HCT116 (cell line): ENCODE measurements at regions not wholly inside any gene's neighbourhood (a gene's known extent, or its start where the extent isn't known, plus 50 kb on each side); places are given as distances from the start of the nearest gene placed in this dataset.

ENCODE experiments used
- ATAC-seq: fragments of 200-7000 bp; cut with Tn5 transposase; 2 replicates; pipeline ENCODE4 v1.9.1; 2020; ENCODE audit warnings: mild to moderate bottlenecking, moderate library complexity
- BruUV-seq: library from RNA; stranded (reverse); fragments of 400-500 nt; replicated peaks from 2 replicates; lab custom pipeline; 2021; lab: Mats Ljungman, UMichigan
- CTCF ChIA-PET: fragments of 300-600 bp; sonication (Branson Sonifier 250); formaldehyde crosslinking; loops from one replicate; lab custom pipeline; 2021; ENCODE audit warnings: antibody characterized with exemption; lab: Charles Lee
- POLR2A ChIA-PET: fragments of 300-600, 350-600 bp; sonication (Branson Sonifier 250); formaldehyde crosslinking; loops from one replicate; lab custom pipeline; 2021; ENCODE audit warnings: antibody characterized with exemption; lab: Charles Lee
- RAD21 ChIA-PET, 2 experiments: fragments of 300-600 bp; sonication (Branson Sonifier 250); formaldehyde crosslinking; loops; one replicate each; lab custom pipeline; 2023; ENCODE audit warnings: low total read pairs in 2 of 2; ENCODE audit not compliant: uncharacterized antibody in 2 of 2, unreplicated experiment in 2 of 2, low non-redundant PET in 1 of 2; lab: Charles Lee
- DNase-seq: peaks from one replicate; pipeline ENCODE4 v3.0.0-alpha.2; 2010; ENCODE audit warnings: low read depth, low spot score
- H2AFZ ChIP-seq: fragments of 200-600 bp; shearing (Covaris generic), sonication (generic); 2 replicates; pipeline ENCODE4 v1.6.1; 2017; ENCODE audit warnings: low read depth, mixed run types, mixed read lengths, antibody characterized with exemption, low read length; ENCODE audit not compliant: poor library complexity, severe bottlenecking
- H3K27ac ChIP-seq: 2 replicates; pipeline ENCODE4 v1.5.1; 2012; ENCODE audit warnings: low read depth, low read length
- H3K27me3 ChIP-seq: fragments of 200-600 bp; sonication (generic); 2 replicates; pipeline ENCODE4 v1.6.1; 2016; ENCODE audit warnings: mixed run types, low read length, mixed read lengths; ENCODE audit not compliant: insufficient read depth
- H3K36me3 ChIP-seq, 2 experiments: fragments of 200-500 bp in 1 of 2; fragments of 200-600 bp in 1 of 2; sonication (Bioruptor generic) in 1 of 2; sonication (generic) in 1 of 2; 2 replicates each; pipeline versions ENCODE4 v1.5.1 to v1.6.1; 2014 to 2016; ENCODE audit warnings: low read length in 2 of 2, inconsistent platforms in 1 of 2, mixed read lengths in 1 of 2, mixed run types in 1 of 2; ENCODE audit not compliant: insufficient read depth in 2 of 2, control insufficient read depth in 1 of 2
- H3K4me1 ChIP-seq, 2 experiments: fragments of 200-600 bp in 1 of 2; sonication (generic) in 1 of 2; 2 replicates each; pipeline versions ENCODE4 v1.5.1 to v1.6.1; 2012 to 2017; ENCODE audit warnings: low read length in 2 of 2, inconsistent platforms in 1 of 2, mild to moderate bottlenecking in 1 of 2, mixed read lengths in 1 of 2, mixed run types in 1 of 2, moderate library complexity in 1 of 2; ENCODE audit not compliant: insufficient read depth in 2 of 2, control insufficient read depth in 1 of 2
- H3K4me2 ChIP-seq: fragments of 200-600 bp; sonication (generic); 2 replicates; pipeline ENCODE4 v1.6.1; 2017; ENCODE audit warnings: mixed run types, low read length, mixed read lengths
- H3K4me3 ChIP-seq, 2 experiments: fragments of 200-600 bp in 1 of 2; sonication (generic) in 1 of 2; replicated peaks in 1 of 2; 2 replicates each; pipeline ENCODE4 v1.5.1; 2011 to 2016; ENCODE audit warnings: low read length in 2 of 2, control low read depth in 1 of 2, low read depth in 1 of 2, mild to moderate bottlenecking in 1 of 2, mixed read lengths in 1 of 2, mixed run types in 1 of 2
- H3K79me2 ChIP-seq: fragments of 200-600 bp; sonication (generic); 2 replicates; pipeline ENCODE4 v1.6.1; 2017; ENCODE audit warnings: mild to moderate bottlenecking, mixed run types, low read length, moderate library complexity, mixed read lengths; ENCODE audit not compliant: insufficient read depth
- H3K9ac ChIP-seq: fragments of 200-600 bp; sonication (generic); 2 replicates; pipeline ENCODE4 v1.6.1; 2016; ENCODE audit warnings: low read length, mixed read lengths
- H3K9me2 ChIP-seq: fragments of 200-600 bp; sonication (generic), shearing (Covaris generic); 2 replicates; pipeline ENCODE4 v1.6.1; 2017; ENCODE audit warnings: mixed run types, mild to moderate bottlenecking, moderate library complexity; ENCODE audit not compliant: insufficient read depth
- H3K9me3 ChIP-seq, 2 experiments: fragments of 200-500 bp in 1 of 2; fragments of 200-600 bp in 1 of 2; sonication (Bioruptor generic) in 1 of 2; sonication (generic) in 1 of 2; 2 replicates each; pipeline ENCODE4 v1.6.1; 2014 to 2017; ENCODE audit warnings: low read length in 2 of 2, mixed read lengths in 2 of 2, inconsistent platforms in 1 of 2, low read depth in 1 of 2, mild to moderate bottlenecking in 1 of 2, mixed run types in 1 of 2, moderate library complexity in 1 of 2; ENCODE audit not compliant: control insufficient read depth in 1 of 2, insufficient read depth in 1 of 2
- H4K20me1 ChIP-seq: fragments of 200-600 bp; sonication (generic), shearing (Covaris generic); 2 replicates; pipeline ENCODE4 v1.6.1; 2017; ENCODE audit warnings: mixed run types, mild to moderate bottlenecking, moderate library complexity; ENCODE audit not compliant: insufficient read depth
- CEBPB ChIP-seq: IDR thresholded peaks from 2 replicates; pipeline ENCODE4 v1.6.1; 2012; ENCODE audit warnings: low read depth
- EGR1 ChIP-seq: IDR thresholded peaks from 2 replicates; pipeline ENCODE4 v1.6.1; 2012; ENCODE audit warnings: low read depth
- ELF1 ChIP-seq: IDR thresholded peaks from 2 replicates; pipeline ENCODE4 v1.6.1; 2012; ENCODE audit warnings: low read depth, borderline replicate concordance
- EZH2 ChIP-seq: fragments of 200-600 bp; sonication (generic); IDR thresholded peaks from 2 replicates; pipeline ENCODE4 v1.6.1; 2017; ENCODE audit warnings: antibody characterized with exemption, mixed run types
- EZH2phosphoT487 ChIP-seq: fragments of 200-600 bp; IDR thresholded peaks from 2 replicates; pipeline ENCODE4 v1.6.1; 2018; ENCODE audit warnings: antibody characterized with exemption, borderline replicate concordance
- JUND ChIP-seq: IDR thresholded peaks from 2 replicates; pipeline ENCODE4 v1.6.1; 2012
- POLR2A ChIP-seq: IDR thresholded peaks from 2 replicates; pipeline ENCODE4 v1.7.0; 2011; ENCODE audit warnings: borderline replicate concordance; ENCODE audit not compliant: insufficient read depth, insufficient read length; ENCODE audit errors: extremely low read depth
- POLR2AphosphoS5 ChIP-seq: IDR thresholded peaks from 2 replicates; pipeline ENCODE4 v1.6.1; 2011; ENCODE audit warnings: mild to moderate bottlenecking, low read depth, low read length, moderate library complexity
- SIN3A ChIP-seq: IDR thresholded peaks from 2 replicates; pipeline ENCODE4 v1.6.1; 2012; ENCODE audit warnings: low read depth
- SRF ChIP-seq: IDR thresholded peaks from 2 replicates; pipeline ENCODE4 v1.6.1; 2012; ENCODE audit warnings: low read depth
- YY1 ChIP-seq: IDR thresholded peaks from 2 replicates; pipeline ENCODE4 v1.6.1; 2011; ENCODE audit warnings: low read length, low read depth, moderate library complexity, mild to moderate bottlenecking; ENCODE audit not compliant: insufficient replicate concordance; ENCODE audit errors: extremely low read depth
- ZFX ChIP-seq: fragments of 450-650 bp; IDR thresholded peaks from 2 replicates; pipeline ENCODE4 v1.6.1; 2017
- ZNF274 ChIP-seq: fragments of 200-500 bp; sonication (Bioruptor generic); IDR thresholded peaks from 2 replicates; pipeline ENCODE4 v1.6.1; 2014; ENCODE audit warnings: mild to moderate bottlenecking, low read depth, low read length, inconsistent platforms
- intact Hi-C: fragments of 100-400 bp; cut with micrococcal nuclease; formaldehyde crosslinking; loops from 2 replicates; pipeline ENCODE4 v1.10.0; 2022
- TF ChIP-seq, protein P1 (sequence below): IDR thresholded peaks from 2 replicates; pipeline ENCODE4 v1.6.1; 2012
- TF ChIP-seq, protein P2 (sequence below): IDR thresholded peaks from 2 replicates; pipeline ENCODE4 v1.6.1; 2011; ENCODE audit warnings: mild to moderate bottlenecking, low read length, moderate library complexity; ENCODE audit not compliant: insufficient replicate concordance; ENCODE audit errors: extremely low read depth
- TF ChIP-seq, protein P3 (sequence below): IDR thresholded peaks from 2 replicates; pipeline ENCODE4 v1.6.1; 2012
- TF ChIP-seq, protein P4 (sequence below): IDR thresholded peaks from 2 replicates; pipeline ENCODE4 v1.6.1; 2012; ENCODE audit warnings: low read depth

DNA sequence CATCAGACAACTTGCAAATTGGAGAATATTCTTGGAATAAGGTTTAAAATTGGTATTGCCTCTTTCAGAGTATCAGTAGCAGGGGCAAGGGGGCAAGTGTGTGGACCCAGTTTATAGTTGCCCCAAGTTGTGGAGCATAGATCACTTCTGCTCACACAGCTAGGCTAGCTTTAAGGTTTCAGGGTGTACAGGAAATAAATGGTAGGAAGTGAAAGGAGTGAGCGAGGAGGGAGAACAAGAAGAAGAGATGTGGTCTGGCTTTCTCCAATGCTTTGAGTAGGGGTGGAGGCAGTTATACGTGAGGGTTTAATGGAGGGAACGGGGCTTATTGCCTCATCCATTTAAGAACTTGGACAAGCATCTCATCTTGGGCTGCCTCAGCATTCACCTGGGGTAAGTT, 290.0 kb upstream of the CFAP20DC start:
- ChIA-PET POLR2A (no interaction called here), CTCF (no interaction called here)
- no TSS peak for BruUV-seq

DNA sequence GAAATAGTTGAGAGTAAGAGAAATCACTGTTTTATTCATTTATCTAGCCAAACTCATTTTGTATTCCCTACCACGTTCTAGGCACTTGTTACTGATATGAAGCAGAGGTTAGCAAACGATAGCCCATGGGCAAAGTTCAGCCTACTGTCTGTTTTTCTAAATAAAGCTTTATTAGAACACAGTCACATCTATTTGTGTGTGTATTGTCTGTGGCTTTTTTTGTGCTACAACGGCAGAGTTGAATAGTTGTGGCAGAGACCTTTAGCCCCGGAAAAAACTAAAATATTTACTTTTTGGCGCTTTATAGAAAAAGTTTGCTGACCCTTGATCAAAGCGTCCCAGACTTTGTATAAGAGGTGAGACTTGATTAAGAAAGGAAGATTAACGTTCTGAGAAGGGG, 289.1 kb upstream of the CFAP20DC start:
- intact Hi-C loops, result no loop called here
- Histone ChIP-seq H3K9ac (no peak overlapping the region), H3K27me3 (peaks cover 36% of the 10 kb centered on the region), H2AFZ (no peak overlapping the region), H3K9me2 (no peaks in the 10 kb centered on the region), H4K20me1 (no peaks in the 10 kb centered on the region), H3K4me3 (no peak overlapping the region), H3K4me1 (no peaks in the 10 kb centered on the region), H3K27ac (no peak overlapping the region), H3K4me2 (no peak overlapping the region), H3K79me2 (no peaks in the 10 kb centered on the region), H3K36me3 (no peaks in the 10 kb centered on the region), H3K9me3 (no peaks in the 10 kb centered on the region)
- ATAC-seq (no peak), DNase-seq (no peak)
- no TSS peak for BruUV-seq
- ChIA-PET CTCF (no interaction called here), POLR2A (no interaction called here), RAD21 (no interaction called here)
- no peak for TF ChIP-seq CEBPB
- TF ChIP-seq, protein P1, sequence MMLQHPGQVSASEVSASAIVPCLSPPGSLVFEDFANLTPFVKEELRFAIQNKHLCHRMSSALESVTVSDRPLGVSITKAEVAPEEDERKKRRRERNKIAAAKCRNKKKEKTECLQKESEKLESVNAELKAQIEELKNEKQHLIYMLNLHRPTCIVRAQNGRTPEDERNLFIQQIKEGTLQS, result no peak
- TF ChIP-seq JUND, result no peak
- no peak for TF ChIP-seq EZH2
- no peak for TF ChIP-seq POLR2A
- TF ChIP-seq, protein P2, sequence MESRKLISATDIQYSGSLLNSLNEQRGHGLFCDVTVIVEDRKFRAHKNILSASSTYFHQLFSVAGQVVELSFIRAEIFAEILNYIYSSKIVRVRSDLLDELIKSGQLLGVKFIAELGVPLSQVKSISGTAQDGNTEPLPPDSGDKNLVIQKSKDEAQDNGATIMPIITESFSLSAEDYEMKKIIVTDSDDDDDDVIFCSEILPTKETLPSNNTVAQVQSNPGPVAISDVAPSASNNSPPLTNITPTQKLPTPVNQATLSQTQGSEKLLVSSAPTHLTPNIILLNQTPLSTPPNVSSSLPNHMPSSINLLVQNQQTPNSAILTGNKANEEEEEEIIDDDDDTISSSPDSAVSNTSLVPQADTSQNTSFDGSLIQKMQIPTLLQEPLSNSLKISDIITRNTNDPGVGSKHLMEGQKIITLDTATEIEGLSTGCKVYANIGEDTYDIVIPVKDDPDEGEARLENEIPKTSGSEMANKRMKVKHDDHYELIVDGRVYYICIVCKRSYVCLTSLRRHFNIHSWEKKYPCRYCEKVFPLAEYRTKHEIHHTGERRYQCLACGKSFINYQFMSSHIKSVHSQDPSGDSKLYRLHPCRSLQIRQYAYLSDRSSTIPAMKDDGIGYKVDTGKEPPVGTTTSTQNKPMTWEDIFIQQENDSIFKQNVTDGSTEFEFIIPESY, result no peak
- TF ChIP-seq EZH2phosphoT487, result no peak
- TF ChIP-seq ZFX, result no peak
- TF ChIP-seq, protein P3, sequence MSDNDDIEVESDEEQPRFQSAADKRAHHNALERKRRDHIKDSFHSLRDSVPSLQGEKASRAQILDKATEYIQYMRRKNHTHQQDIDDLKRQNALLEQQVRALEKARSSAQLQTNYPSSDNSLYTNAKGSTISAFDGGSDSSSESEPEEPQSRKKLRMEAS, result no peak
- no peak for TF ChIP-seq ELF1
- no peak for TF ChIP-seq ZNF274
- TF ChIP-seq YY1, result no peak
- TF ChIP-seq SRF, result no peak
- no peak for TF ChIP-seq POLR2AphosphoS5
- TF ChIP-seq EGR1, result no peak
- TF ChIP-seq, protein P4, sequence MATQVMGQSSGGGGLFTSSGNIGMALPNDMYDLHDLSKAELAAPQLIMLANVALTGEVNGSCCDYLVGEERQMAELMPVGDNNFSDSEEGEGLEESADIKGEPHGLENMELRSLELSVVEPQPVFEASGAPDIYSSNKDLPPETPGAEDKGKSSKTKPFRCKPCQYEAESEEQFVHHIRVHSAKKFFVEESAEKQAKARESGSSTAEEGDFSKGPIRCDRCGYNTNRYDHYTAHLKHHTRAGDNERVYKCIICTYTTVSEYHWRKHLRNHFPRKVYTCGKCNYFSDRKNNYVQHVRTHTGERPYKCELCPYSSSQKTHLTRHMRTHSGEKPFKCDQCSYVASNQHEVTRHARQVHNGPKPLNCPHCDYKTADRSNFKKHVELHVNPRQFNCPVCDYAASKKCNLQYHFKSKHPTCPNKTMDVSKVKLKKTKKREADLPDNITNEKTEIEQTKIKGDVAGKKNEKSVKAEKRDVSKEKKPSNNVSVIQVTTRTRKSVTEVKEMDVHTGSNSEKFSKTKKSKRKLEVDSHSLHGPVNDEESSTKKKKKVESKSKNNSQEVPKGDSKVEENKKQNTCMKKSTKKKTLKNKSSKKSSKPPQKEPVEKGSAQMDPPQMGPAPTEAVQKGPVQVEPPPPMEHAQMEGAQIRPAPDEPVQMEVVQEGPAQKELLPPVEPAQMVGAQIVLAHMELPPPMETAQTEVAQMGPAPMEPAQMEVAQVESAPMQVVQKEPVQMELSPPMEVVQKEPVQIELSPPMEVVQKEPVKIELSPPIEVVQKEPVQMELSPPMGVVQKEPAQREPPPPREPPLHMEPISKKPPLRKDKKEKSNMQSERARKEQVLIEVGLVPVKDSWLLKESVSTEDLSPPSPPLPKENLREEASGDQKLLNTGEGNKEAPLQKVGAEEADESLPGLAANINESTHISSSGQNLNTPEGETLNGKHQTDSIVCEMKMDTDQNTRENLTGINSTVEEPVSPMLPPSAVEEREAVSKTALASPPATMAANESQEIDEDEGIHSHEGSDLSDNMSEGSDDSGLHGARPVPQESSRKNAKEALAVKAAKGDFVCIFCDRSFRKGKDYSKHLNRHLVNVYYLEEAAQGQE, result no peak

More for the DNA sequence above, 290.0 kb upstream of the CFAP20DC start:
- H3K27me3 ChIP-seq, result peaks cover 36% of the 10 kb centered on the region
- no peaks in the 10 kb centered on the region for H4K20me1 ChIP-seq
- H3K79me2 ChIP-seq, result no peaks in the 10 kb centered on the region
- TF ChIP-seq SIN3A, result no peak
- TF ChIP-seq YY1, result no peak
- no peak for TF ChIP-seq EZH2phosphoT487
- TF ChIP-seq, all 23 proteins: peak for 0
- no peak overlapping the region for H2AFZ ChIP-seq
- no peak overlapping the region for H3K9ac ChIP-seq
- H3K4me1 ChIP-seq, result no peaks in the 10 kb centered on the region
- H3K4me2 ChIP-seq, result no peak overlapping the region
- H3K9me2 ChIP-seq, result no peaks in the 10 kb centered on the region
- H3K9me3 ChIP-seq, result no peaks in the 10 kb centered on the region
- no peak overlapping the region for H3K27ac ChIP-seq
- ATAC-seq (no peak), DNase-seq (no peak)
- no peak overlapping the region for H3K4me3 ChIP-seq
- intact Hi-C loops, result no loop called here
- H3K36me3 ChIP-seq, result no peaks in the 10 kb centered on the region
- RAD21 ChIA-PET, result no interaction called here
